ENCODE measurements at regions not wholly inside any gene's neighbourhood (a gene's known extent, or its start where the extent isn't known, plus 50 kb on each side); places are given as distances from the start of the nearest gene placed in this dataset.

DNA sequence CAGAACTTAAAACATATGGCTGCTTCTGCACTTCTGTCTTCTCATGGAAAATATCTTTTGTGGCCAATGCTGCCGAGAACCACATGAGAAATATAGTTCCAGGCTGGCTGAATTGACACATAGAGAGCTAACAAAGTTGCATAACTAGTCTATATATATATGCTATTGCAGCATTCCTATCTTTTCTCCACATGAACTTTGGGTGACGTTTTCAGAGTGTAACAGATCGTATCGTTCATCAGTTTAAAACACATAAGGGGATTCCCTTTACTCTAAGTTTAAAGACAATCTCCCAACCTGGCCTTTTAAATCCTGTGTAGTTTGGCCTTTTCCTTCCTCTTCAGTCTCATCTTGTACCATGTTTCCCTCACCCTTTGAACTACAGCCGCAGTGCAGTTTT, 394.2 kb upstream of the CBLB start:
- intact Hi-C loops (cut with DNase I; ENCODE audit: low total_unique reads) (no loop called here), in situ Hi-C loops (cut with MboI; ENCODE audit: low pct_ligation_motif_present in 1 of 4, low pct_unique_long_range_greater_than_20kb in 1 of 4, low sequenced_read_pairs in 3 of 4) (no loop called here)
- Histone ChIP-seq H3K27ac (no peak overlapping the region), H3K4me1 (no peaks in the 10 kb centered on the region), H3K27me3 (no peaks in the 10 kb centered on the region), H3K36me3 (no peaks in the 10 kb centered on the region), H3K4me3 (no peak overlapping the region), H3K9me3 (no peaks in the 10 kb centered on the region)
- TF ChIP-seq, protein P1, sequence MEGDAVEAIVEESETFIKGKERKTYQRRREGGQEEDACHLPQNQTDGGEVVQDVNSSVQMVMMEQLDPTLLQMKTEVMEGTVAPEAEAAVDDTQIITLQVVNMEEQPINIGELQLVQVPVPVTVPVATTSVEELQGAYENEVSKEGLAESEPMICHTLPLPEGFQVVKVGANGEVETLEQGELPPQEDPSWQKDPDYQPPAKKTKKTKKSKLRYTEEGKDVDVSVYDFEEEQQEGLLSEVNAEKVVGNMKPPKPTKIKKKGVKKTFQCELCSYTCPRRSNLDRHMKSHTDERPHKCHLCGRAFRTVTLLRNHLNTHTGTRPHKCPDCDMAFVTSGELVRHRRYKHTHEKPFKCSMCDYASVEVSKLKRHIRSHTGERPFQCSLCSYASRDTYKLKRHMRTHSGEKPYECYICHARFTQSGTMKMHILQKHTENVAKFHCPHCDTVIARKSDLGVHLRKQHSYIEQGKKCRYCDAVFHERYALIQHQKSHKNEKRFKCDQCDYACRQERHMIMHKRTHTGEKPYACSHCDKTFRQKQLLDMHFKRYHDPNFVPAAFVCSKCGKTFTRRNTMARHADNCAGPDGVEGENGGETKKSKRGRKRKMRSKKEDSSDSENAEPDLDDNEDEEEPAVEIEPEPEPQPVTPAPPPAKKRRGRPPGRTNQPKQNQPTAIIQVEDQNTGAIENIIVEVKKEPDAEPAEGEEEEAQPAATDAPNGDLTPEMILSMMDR (IDR thresholded peaks at IDR 0.05), result no peak
- TF ChIP-seq EP300 (IDR thresholded peaks at IDR 0.05; ENCODE audit: low read depth) (no peak), POLR2AphosphoS5 (IDR thresholded peaks at IDR 0.05) (no peak), POLR2A (IDR thresholded peaks at IDR 0.05) (no peak)
- DNase-seq, result no peak
- WGBS, 2 donors (ENCODE audit: low coverage in 1 of 2), result 90 to 94% methylated on average over 4 to 5 of the region's 5 CpGs

DNA sequence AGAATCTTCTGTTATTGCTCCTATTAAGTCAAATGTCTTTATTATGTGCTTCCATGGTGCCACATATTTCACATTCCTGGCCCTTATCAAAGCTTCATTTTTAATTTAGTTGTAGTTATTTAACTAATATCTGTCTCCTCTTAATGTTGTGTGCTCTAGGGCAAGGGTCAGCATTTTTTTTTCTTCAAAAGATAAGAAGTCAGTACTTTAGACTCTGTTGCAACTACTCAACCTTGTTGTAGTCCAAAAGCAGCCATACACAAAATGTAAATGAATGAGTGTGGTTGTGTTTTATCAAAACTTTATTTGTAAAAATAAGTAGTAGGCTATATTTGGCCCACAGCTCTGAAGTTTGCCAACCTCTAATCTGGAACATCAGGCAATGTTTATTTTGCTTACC, 394.7 kb upstream of the CBLB start:
- in situ Hi-C loops (cut with MboI; ENCODE audit: low pct_ligation_motif_present in 1 of 4, low pct_unique_long_range_greater_than_20kb in 1 of 4, low sequenced_read_pairs in 3 of 4), result no loop called here
- no peak for TF ChIP-seq POLR2A (IDR thresholded peaks at IDR 0.05)
- TF ChIP-seq POLR2AphosphoS5 (IDR thresholded peaks at IDR 0.05), result no peak
- no peak for TF ChIP-seq EP300 (IDR thresholded peaks at IDR 0.05; ENCODE audit: low read depth)
- TF ChIP-seq, protein P1 (IDR thresholded peaks at IDR 0.05), result no peak
- no peak for DNase-seq
- H3K36me3 ChIP-seq, result no peaks in the 10 kb centered on the region
- no peak overlapping the region for H3K4me3 ChIP-seq
- intact Hi-C loops (cut with DNase I; ENCODE audit: low total_unique reads), result no loop called here
- no peaks in the 10 kb centered on the region for H3K9me3 ChIP-seq
- H3K4me1 ChIP-seq, result no peaks in the 10 kb centered on the region
- no peaks in the 10 kb centered on the region for H3K27me3 ChIP-seq
- H3K27ac ChIP-seq, result no peak overlapping the region

DNA sequence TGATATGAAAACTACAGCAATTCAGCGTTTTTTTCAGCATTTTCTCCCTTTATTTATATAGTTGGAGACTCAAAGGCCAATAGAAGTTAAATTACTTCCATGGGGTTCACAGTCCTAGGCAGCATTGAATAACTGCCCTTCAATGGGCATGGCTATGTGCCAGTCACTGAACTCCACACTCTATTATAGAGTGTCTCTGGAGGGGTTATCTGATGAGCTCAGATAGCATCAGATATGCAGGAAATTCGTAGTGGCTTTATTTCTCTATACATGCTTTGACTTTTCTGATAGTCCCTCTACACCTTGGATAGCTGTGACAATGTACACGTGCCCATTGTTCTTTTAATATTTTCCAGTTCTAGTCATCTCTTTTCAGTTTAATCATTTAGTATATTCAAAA, 396.9 kb upstream of the CBLB start:
- Histone ChIP-seq H3K9me3 (no peaks in the 10 kb centered on the region), H3K27me3 (no peaks in the 10 kb centered on the region), H3K36me3 (no peaks in the 10 kb centered on the region), H3K27ac (no peak overlapping the region), H3K4me1 (no peaks in the 10 kb centered on the region), H3K4me3 (no peak overlapping the region)
- intact Hi-C loops (cut with DNase I; ENCODE audit: low total_unique reads), result no loop called here
- in situ Hi-C loops (cut with MboI; ENCODE audit: low pct_ligation_motif_present in 1 of 4, low pct_unique_long_range_greater_than_20kb in 1 of 4, low sequenced_read_pairs in 3 of 4), result no loop called here
- no peak for TF ChIP-seq POLR2A (IDR thresholded peaks at IDR 0.05)
- TF ChIP-seq, protein P1 (IDR thresholded peaks at IDR 0.05), result no peak
- TF ChIP-seq EP300 (IDR thresholded peaks at IDR 0.05; ENCODE audit: low read depth), result no peak
- no peak for TF ChIP-seq POLR2AphosphoS5 (IDR thresholded peaks at IDR 0.05)
- no peak for DNase-seq
- 47 to 75% methylated on average over 2 to 3 of the region's 3 CpGs for WGBS, 2 donors (ENCODE audit: low coverage in 1 of 2)

GRCh38 chr3:106268696-106269095, 399.9 kb upstream of the CBLB start:
- Histone ChIP-seq H3K27me3 (no peaks in the 10 kb centered on the region), H3K4me1 (no peaks in the 10 kb centered on the region), H3K36me3 (no peaks in the 10 kb centered on the region), H3K27ac (no peak overlapping the region), H3K4me3 (no peak overlapping the region), H3K9me3 (no peaks in the 10 kb centered on the region)
- no peak for TF ChIP-seq POLR2AphosphoS5 (IDR thresholded peaks at IDR 0.05)
- no peak for TF ChIP-seq EP300 (IDR thresholded peaks at IDR 0.05; ENCODE audit: low read depth)
- TF ChIP-seq POLR2A (IDR thresholded peaks at IDR 0.05), result no peak
- TF ChIP-seq, protein P1 (IDR thresholded peaks at IDR 0.05), result no peak
- DNase-seq, result no peak
- in situ Hi-C loops (cut with MboI; ENCODE audit: low pct_ligation_motif_present in 1 of 4, low pct_unique_long_range_greater_than_20kb in 1 of 4, low sequenced_read_pairs in 3 of 4), result no loop called here
- intact Hi-C loops (cut with DNase I; ENCODE audit: low total_unique reads), result no loop called here
- 78 to 86% methylated on average over 4 of the region's 4 CpGs for WGBS, 2 donors (ENCODE audit: low coverage in 1 of 2)

Data from transverse colon (tissue), 4 donors.